Endothelial cell of umbilical vein (primary cell): ENCODE measurements at regions not wholly inside any gene's neighbourhood (a gene's known extent, or its start where the extent isn't known, plus 50 kb on each side); places are given as distances from the start of the nearest gene placed in this dataset.

Source experiments
- BruUV-seq: library from RNA; stranded (reverse); fragments of 400-500 nt; replicated peaks from 2 replicates; lab custom pipeline; 2021; lab: Mats Ljungman, UMichigan
- CTCF ChIA-PET: fragments of 300-600, 350-600 bp; sonication (Branson Sonifier 250); formaldehyde crosslinking; loops from one replicate; lab custom pipeline; 2021; ENCODE audit warnings: antibody characterized with exemption, inconsistent platforms; lab: Charles Lee
- POLR2A ChIA-PET: fragments of 300-600, 350-600 bp; sonication (Branson Sonifier 250); formaldehyde crosslinking; loops from one replicate; lab custom pipeline; 2021; ENCODE audit warnings: antibody characterized with exemption, inconsistent platforms; lab: Charles Lee
- DNase-seq: peaks from one replicate; pipeline ENCODE4 v3.0.0-alpha.2; 2011; ENCODE audit warnings: low read depth, low spot score
- FAIRE-seq: peaks from 2 replicates; lab custom pipeline; 2011; peaks lifted over from hg19 to GRCh38; lab: Jason Lieb, UNC
- H2AFZ ChIP-seq: 2 replicates; pipeline ENCODE4 v1.6.0; 2012; ENCODE audit warnings: low read depth, low read length, control low read depth, inconsistent platforms
- H3K27ac ChIP-seq: 2 replicates; pipeline ENCODE4 v1.5.1; 2011; ENCODE audit warnings: low read depth, mild to moderate bottlenecking, control low read depth, low read length, moderate library complexity; ENCODE audit not compliant: insufficient read depth
- H3K27me3 ChIP-seq, 2 experiments: 2 replicates each; pipeline versions ENCODE4 v1.6.0 to v1.6.1; 2011; ENCODE audit warnings: low read length in 2 of 2, mixed read lengths in 1 of 2; ENCODE audit not compliant: control insufficient read depth in 2 of 2, insufficient read depth in 2 of 2
- H3K36me3 ChIP-seq, 2 experiments: 2 replicates in 1 of 2; 3 replicates in 1 of 2; pipeline ENCODE4 v1.5.1; 2011; ENCODE audit warnings: low read length in 2 of 2, mild to moderate bottlenecking in 1 of 2, moderate library complexity in 1 of 2; ENCODE audit not compliant: control insufficient read depth in 2 of 2, insufficient read depth in 2 of 2; ENCODE audit errors: extremely low read depth in 1 of 2
- H3K4me1 ChIP-seq: 3 replicates; pipeline ENCODE4 v1.5.1; 2011; ENCODE audit warnings: mild to moderate bottlenecking, low read length; ENCODE audit not compliant: control insufficient read depth, insufficient read depth; ENCODE audit errors: extremely low read depth
- H3K4me2 ChIP-seq: 2 replicates; pipeline ENCODE4 v1.6.1; 2011; ENCODE audit warnings: low read length, control low read depth, mixed read lengths; ENCODE audit not compliant: insufficient read depth
- H3K4me3 ChIP-seq, 3 experiments: fragments of 200-600 bp in 1 of 3; sonication (generic), shearing (Covaris generic) in 1 of 3; replicated peaks in 1 of 3; 2 replicates each; pipeline ENCODE4 v1.5.1; 2011 to 2016; ENCODE audit warnings: control low read depth in 3 of 3, low read length in 3 of 3, mild to moderate bottlenecking in 2 of 3, inconsistent platforms in 1 of 3, low read depth in 1 of 3, moderate library complexity in 1 of 3; ENCODE audit not compliant: insufficient read depth in 1 of 3
- H3K79me2 ChIP-seq: 2 replicates; pipeline ENCODE4 v1.6.0; 2012; ENCODE audit warnings: low read length, inconsistent platforms; ENCODE audit not compliant: control insufficient read depth, insufficient read depth
- H3K9ac ChIP-seq: replicated peaks from 2 replicates; pipeline ENCODE3; 2011; ENCODE audit warnings: low read length, control low read depth; ENCODE audit not compliant: insufficient read depth; ENCODE audit errors: extremely low read depth
- H3K9me1 ChIP-seq: replicated peaks from 3 replicates; pipeline ENCODE4 v1.6.0; 2011; ENCODE audit warnings: mild to moderate bottlenecking, low read length; ENCODE audit not compliant: control insufficient read depth, insufficient read depth; ENCODE audit errors: extremely low read depth
- H3K9me3 ChIP-seq: replicated peaks from 2 replicates; pipeline ENCODE4 v1.5.1; 2012; ENCODE audit warnings: low read length, inconsistent platforms; ENCODE audit not compliant: control insufficient read depth, insufficient read depth
- H4K20me1 ChIP-seq: replicated peaks from 2 replicates; pipeline ENCODE3; 2011; ENCODE audit warnings: mild to moderate bottlenecking, low read length; ENCODE audit not compliant: control insufficient read depth, insufficient read depth; ENCODE audit errors: extremely low read depth
- EZH2 ChIP-seq: IDR thresholded peaks from 2 replicates; pipeline ENCODE4 v1.6.1; 2012; ENCODE audit warnings: borderline replicate concordance, low read depth, mild to moderate bottlenecking, moderate library complexity, low read length, inconsistent platforms; ENCODE audit not compliant: severe bottlenecking
- FOS ChIP-seq: IDR thresholded peaks from 2 replicates; pipeline ENCODE4 v1.6.1; 2011; ENCODE audit warnings: mild to moderate bottlenecking, low read length, moderate library complexity, borderline replicate concordance; ENCODE audit not compliant: insufficient read depth
- MYC ChIP-seq: IDR thresholded peaks from one replicate; pipeline ENCODE4 v1.6.1; 2011; ENCODE audit warnings: mild to moderate bottlenecking, low read depth, low read length
- POLR2AphosphoS5 ChIP-seq: IDR thresholded peaks from 2 replicates; pipeline ENCODE4 v1.6.1; 2012; ENCODE audit warnings: low read depth, mild to moderate bottlenecking, control low read depth, low read length, moderate library complexity; ENCODE audit not compliant: insufficient read depth
- dilution Hi-C: fragments of 300-500 bp; cut with MboI; formaldehyde crosslinking; loops from one replicate; pipeline ENCODE4 v1.15.0; 2019; ENCODE audit warnings: low sequenced_read_pairs; ENCODE audit not compliant: extremely low pct_ligation_motif_present
- intact Hi-C: fragments of 100-400 bp; cut with micrococcal nuclease; formaldehyde crosslinking; loops from one replicate; pipeline ENCODE4 v1.10.0; 2022
- TF ChIP-seq, protein P1 (sequence below), 2 donors: IDR thresholded peaks; 1 replicate in 1 of 2; 2 replicates in 1 of 2; pipeline ENCODE4 v1.5.1; 2011; ENCODE audit warnings: low read length in 2 of 2, mild to moderate bottlenecking in 2 of 2, moderate library complexity in 2 of 2, control low read depth in 1 of 2, inconsistent platforms in 1 of 2, low read depth in 1 of 2; ENCODE audit not compliant: insufficient read depth in 1 of 2; ENCODE audit errors: extremely low read depth in 1 of 2

DNA sequence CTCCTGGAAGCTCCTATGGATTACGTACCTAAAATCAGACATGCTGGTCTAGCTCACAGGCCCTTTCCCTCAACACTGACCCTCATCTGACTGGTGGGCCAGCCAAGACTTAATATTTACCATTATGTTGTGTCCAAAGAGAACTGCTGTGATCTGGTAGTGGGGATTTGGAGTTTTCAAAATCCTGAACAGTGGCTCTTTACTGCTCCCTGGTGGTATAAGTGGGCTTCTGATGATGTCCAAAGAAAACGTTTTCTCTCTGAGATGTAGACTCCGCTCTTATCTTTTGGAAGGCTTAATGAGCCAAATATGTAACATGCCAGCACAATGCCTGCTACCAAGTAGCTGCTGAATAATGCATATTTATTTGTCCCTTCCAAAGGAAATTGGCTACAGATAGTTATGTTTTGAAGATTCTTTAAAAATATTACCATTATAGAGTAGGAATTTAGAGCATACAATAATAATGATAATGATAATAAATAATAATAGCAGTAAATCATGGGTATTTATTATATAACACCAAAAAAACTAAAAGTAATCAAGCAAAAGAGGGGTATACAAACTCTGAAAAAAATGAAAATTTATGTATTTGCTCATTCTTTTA, 406.6 kb upstream of the TNC start:
- Histone ChIP-seq H3K9me1 (no peaks in the 10 kb centered on the region), H3K9me3 (no peaks in the 10 kb centered on the region), H3K27me3 (no peaks in the 10 kb centered on the region), H3K4me1 (no peaks in the 10 kb centered on the region), H3K9ac (no peak overlapping the region), H3K4me2 (no peak overlapping the region), H3K4me3 (no peak overlapping the region), H3K27ac (no peak overlapping the region), H3K79me2 (no peaks in the 10 kb centered on the region), H2AFZ (no peak overlapping the region), H4K20me1 (no peaks in the 10 kb centered on the region), H3K36me3 (no peaks in the 10 kb centered on the region)
- CTCF ChIA-PET, result interaction anchor here (1.0 kb wide), 1 partner anchor 1119 kb away, joined by 4 read pairs; no protein-coding TSS in a partner anchor
- peak; percentile 8 for DNase-seq
- BruUV-seq, result no TSS peak
- no peak for TF ChIP-seq POLR2AphosphoS5
- no peak for TF ChIP-seq MYC
- TF ChIP-seq EZH2, result no peak
- TF ChIP-seq, protein P1, sequence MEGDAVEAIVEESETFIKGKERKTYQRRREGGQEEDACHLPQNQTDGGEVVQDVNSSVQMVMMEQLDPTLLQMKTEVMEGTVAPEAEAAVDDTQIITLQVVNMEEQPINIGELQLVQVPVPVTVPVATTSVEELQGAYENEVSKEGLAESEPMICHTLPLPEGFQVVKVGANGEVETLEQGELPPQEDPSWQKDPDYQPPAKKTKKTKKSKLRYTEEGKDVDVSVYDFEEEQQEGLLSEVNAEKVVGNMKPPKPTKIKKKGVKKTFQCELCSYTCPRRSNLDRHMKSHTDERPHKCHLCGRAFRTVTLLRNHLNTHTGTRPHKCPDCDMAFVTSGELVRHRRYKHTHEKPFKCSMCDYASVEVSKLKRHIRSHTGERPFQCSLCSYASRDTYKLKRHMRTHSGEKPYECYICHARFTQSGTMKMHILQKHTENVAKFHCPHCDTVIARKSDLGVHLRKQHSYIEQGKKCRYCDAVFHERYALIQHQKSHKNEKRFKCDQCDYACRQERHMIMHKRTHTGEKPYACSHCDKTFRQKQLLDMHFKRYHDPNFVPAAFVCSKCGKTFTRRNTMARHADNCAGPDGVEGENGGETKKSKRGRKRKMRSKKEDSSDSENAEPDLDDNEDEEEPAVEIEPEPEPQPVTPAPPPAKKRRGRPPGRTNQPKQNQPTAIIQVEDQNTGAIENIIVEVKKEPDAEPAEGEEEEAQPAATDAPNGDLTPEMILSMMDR (IDR thresholded peaks at IDR 0.05; ENCODE audit: extremely low read depth in 1 of 2, insufficient read depth in 1 of 2, low read depth in 1 of 2, low read length in 2 of 2), result peak; percentile 26 to 50
- TF ChIP-seq FOS, result no peak
- dilution Hi-C loops (no loop called here), intact Hi-C loops (loop anchor here (5.0 to 10.0 kb wide), 2 partner anchors 510 to 1117 kb away; no protein-coding TSS in a partner anchor)
- POLR2A ChIA-PET, result no interaction called here
- FAIRE-seq, result no peak
